Lung microvascular endothelial cell (primary cell): ENCODE measurements at regions not wholly inside any gene's neighbourhood (a gene's known extent, or its start where the extent isn't known, plus 50 kb on each side); places are given as distances from the start of the nearest gene placed in this dataset.

Experiments used
- DNase-seq, 2 donors: peaks; one replicate each; pipeline versions ENCODE4 v3.0.0 to v3.0.0-alpha.2; 2010; ENCODE audit warnings: low read depth in 2 of 2

GRCh38 chr10:78970261-78970660 lies 98.5 kb upstream of the ZMIZ1 start:
- no peak for DNase-seq

GRCh38 chr10:78971094-78971682 lies 97.6 kb upstream of the ZMIZ1 start:
- DNase-seq = peak in 1 of 2 donors; percentile 12

- peak; percentile 80 to 86 for DNase-seq
Observed at GRCh38 chr10:78972160-78972946, 96.4 kb upstream of the ZMIZ1 start.

- DNase-seq = peak; percentile 93 to 97
Observed at GRCh38 chr10:78972947-78973900, 95.5 kb upstream of the ZMIZ1 start.

GRCh38 chr10:78973901-78974616 lies 94.7 kb upstream of the ZMIZ1 start:
- peak; percentile 88 to 94 for DNase-seq

GRCh38 chr10:78974617-78975317 lies 94.0 kb upstream of the ZMIZ1 start:
- DNase-seq = peak; percentile 64 to 92

GRCh38 chr10:78975926-78976325 lies 92.8 kb upstream of the ZMIZ1 start:
- no peak for DNase-seq

- DNase-seq = no peak
Observed at GRCh38 chr10:78976825-78977755, 91.7 kb upstream of the ZMIZ1 start.

GRCh38 chr10:78979938-78980337 lies 88.8 kb upstream of the ZMIZ1 start:
- no peak for DNase-seq

- no peak for DNase-seq
Observed at GRCh38 chr10:78980354-78980753, 88.4 kb upstream of the ZMIZ1 start.

GRCh38 chr10:78980815-78981214 lies 88.0 kb upstream of the ZMIZ1 start:
- DNase-seq = no peak

- no peak for DNase-seq
Observed at GRCh38 chr10:78981257-78981969, 87.4 kb upstream of the ZMIZ1 start.

GRCh38 chr10:78981970-78982281 lies 86.8 kb upstream of the ZMIZ1 start:
- DNase-seq = no peak

GRCh38 chr10:78982726-78983125 lies 86.0 kb upstream of the ZMIZ1 start:
- DNase-seq = no peak

GRCh38 chr10:78983608-78984007 lies 85.2 kb upstream of the ZMIZ1 start:
- no peak for DNase-seq

- no peak for DNase-seq
Observed at GRCh38 chr10:78985973-78986818, 82.6 kb upstream of the ZMIZ1 start.

GRCh38 chr10:78991187-78991586 lies 77.6 kb upstream of the ZMIZ1 start:
- DNase-seq = peak in 1 of 2 donors; percentile 14

- no peak for DNase-seq
Observed at GRCh38 chr10:78992333-78992732, 76.4 kb upstream of the ZMIZ1 start.
